HG03097 (cell line): ENCODE measurements at regions not wholly inside any gene's neighbourhood (a gene's known extent, or its start where the extent isn't known, plus 50 kb on each side); places are given as distances from the start of the nearest gene placed in this dataset.

Source experiments
- ATAC-seq: cut with Tn5 transposase; IDR thresholded peaks from one replicate; pipeline ENCODE4 v1.9.1; 2021; ENCODE audit not compliant: unreplicated experiment, low FRiP score

DNA sequence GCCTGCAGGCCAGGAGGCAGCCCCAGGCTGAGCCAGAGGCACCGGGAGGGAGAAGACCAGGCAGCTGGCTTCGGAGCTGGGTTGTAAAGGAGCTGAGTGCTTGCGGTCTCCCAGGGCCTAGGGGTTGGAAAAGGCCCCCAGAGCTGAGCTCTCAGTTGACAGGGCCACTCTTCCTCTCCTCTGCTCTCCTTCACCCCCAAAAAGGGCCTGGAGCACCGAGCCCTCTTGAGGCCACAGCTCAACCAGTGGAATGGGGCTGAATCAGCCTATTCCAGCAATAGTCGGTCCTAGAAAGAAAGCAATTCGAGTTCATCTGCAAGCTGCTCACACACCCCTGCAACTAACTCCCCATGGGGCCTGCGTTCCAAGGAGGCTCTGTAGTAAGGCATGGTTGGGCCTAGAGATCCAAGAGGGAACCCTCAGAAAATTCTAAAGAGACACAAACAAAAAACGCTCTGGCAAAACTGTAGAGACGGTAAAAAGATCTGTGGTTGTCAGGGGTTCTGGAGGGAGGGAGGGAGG lies 205.0 kb downstream of the BUD13 start:
- ATAC-seq = no peak

DNA sequence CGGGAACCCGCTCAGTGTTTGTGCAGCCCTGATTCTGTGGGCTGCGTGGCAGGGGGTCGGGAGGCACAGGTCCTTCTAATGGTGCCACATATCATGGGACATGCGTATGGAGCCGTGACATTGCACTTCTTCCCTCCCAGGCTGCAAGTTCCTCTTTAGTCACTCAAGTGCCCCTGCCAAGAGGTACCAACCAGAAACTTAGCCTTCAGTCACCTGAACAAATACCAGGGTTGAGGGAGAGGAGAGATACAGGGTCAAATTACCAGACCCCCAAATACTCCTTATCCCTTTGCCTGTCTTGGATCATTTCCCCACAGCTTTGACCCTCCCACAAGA lies 209.1 kb downstream of the BUD13 start:
- no peak for ATAC-seq

GRCh38 chr11:116563028-116563711 lies 209.6 kb downstream of the BUD13 start:
- ATAC-seq = no peak

DNA sequence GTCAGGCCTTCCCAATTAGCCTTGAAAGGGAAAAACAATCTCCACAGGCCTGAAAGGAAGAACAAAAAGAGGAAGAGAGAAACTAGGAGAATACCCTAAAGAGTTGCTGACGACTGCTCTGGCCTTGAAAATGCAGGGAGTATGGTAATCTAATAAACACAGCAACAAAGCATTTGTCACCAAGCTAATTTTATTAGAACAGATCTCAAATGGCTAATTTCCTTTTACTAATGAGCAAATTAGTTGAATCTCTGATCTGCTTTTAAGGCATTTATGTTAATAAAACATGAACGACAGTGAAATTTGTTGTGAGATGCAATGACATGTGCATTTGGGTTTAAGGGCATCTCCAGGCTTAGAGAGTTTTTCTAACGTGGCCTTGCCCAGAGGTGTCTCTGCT lies 212.2 kb downstream of the BUD13 start:
- no peak for ATAC-seq

DNA sequence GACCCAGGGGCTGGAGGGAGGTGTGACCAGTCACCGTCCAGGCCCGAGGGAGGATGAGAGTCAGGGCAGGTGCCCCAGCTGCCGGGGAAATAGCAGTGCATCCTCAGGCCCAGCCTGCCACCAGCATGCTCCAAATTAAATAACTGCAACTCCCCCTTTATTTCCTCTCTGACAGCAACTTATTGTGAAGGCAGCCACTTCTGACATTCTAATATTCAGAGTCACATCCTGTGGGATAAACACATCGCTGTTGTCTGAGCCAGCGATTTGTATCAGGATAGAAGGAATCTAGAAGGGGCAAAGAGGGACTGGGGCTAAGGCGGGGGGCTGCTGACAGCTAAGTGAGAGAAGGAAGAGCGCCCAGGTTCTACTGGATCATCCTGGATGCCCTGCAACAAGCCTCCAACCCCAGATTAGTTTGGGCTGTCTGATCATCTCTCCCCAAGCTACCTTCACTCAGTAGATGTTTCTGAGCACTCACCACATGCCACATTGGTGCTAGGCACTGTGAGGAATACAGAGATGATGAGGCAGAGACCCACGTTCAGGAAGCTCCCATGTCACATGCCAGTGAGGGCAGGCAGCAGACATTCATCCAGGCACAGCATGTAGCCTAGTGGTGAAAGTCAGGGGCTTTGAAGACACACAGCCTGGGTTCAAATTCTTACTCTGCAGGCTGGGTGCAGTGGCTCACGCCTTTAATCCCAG lies 214.1 kb downstream of the BUD13 start:
- no peak for ATAC-seq

GRCh38 chr11:116557282-116557681 lies 215.5 kb downstream of the BUD13 start:
- ATAC-seq = no peak

DNA sequence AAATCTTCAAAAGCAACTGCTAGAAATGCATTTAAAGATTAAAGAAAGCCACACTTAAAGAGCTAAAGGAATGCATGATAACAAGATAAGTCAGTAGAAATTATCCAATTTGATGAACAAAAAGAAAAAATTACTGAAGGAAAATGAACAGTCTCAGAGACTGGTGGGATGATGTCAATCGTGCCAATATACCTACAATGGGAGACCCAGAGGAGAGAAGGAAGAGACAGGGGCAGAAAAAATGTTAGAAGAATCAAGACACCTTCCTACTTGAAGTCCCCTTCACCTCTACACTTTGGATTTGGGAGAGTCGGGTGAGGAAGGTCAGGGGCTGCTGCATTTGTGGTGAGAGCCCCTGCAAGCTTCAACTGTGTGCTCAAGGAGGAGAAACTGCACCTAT lies 216.3 kb downstream of the BUD13 start:
- ATAC-seq = no peak

DNA sequence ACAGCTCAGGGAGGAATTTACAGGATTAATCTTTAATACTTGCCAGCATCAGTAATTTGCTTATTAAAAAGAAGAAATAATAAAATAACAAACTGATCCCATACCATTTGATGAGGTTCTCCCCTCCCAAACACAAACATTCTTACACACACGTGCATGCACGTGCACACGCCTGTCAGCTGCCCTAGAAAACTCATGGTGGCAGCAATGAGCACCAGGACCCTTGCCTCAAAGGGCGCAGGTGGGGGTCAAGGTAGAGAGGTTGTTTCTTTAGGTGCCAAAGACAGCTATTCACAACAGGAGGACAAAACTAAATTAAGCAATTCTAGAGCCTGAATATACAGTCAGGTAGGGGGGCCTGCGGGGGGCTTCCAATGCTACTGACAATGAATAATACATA lies 219.3 kb downstream of the BUD13 start:
- ATAC-seq = no peak

GRCh38 chr11:116551576-116551975 lies 221.2 kb downstream of the BUD13 start:
- ATAC-seq = no peak

GRCh38 chr11:116548256-116548655 lies 224.5 kb downstream of the BUD13 start:
- no peak for ATAC-seq

- no peak for ATAC-seq
Observed at GRCh38 chr11:116547571-116547970, 225.2 kb downstream of the BUD13 start.

- no peak for ATAC-seq
Observed at GRCh38 chr11:116545912-116546311, 226.9 kb downstream of the BUD13 start.

DNA sequence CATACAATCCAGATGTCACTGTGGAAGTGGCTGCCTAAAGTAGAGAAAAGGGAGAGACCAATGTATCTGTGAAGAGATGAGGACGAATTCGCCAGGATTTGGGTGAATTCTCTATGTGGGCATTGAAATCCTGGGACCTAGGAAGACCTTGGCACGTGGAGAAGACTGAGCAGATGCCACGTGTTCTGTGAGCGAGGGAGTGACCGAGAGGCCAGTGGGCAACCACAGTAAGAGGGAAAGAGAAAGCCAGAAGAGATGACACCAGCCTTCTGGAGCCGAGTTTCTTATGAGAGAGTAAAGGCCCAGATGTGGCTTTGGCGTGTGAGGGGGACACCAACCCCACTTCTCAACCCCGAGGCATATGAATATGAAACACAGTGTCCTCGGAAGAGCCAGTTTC lies 228.1 kb downstream of the BUD13 start:
- no peak for ATAC-seq

DNA sequence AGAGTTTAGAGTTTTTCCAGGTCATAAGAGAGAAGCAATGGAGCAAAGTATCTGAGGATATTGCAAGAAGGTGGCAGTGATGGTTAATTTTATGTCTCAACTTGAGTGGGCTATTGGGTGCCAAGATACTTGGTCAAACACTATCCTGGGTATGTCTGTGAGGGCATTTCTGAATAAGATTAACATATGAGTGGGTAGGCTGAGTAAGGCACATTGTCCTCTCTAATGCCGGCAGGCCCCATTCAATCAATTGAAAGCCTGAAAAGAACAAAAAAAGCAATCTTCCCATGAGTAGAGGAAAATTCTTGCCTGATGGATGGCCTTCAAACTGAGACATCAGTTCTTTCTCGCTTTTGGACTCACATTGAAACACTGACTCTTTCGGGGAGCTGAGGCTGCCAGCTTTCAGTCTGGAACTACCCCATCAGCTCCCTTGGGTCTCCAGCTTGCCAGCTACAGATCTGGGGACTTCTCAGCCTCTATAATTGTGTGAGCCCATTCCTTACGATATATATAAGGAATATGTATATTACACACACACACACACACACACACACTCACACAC lies 228.8 kb downstream of the BUD13 start:
- ATAC-seq = no peak

DNA sequence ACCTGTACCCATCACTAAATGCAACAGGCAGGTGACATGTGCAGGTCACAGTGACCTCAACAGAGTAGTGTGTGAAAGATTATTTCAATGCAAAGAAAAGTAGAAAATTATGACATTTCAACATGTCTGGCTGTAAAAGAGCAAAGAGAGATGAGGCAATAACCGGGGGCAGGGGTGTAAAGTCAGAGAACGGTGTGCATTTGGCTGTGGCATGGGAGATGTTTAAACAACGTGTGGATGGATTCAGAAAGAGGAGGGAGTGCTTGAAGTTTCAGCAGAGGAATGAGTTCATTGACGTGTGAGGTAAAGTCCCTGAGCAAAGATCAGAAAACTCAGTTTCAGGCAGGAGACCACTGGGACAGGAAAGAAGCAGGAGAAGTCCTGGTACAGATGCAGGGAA lies 229.7 kb downstream of the BUD13 start:
- ATAC-seq = no peak

- no peak for ATAC-seq
Observed at GRCh38 chr11:116542406-116542805, 230.4 kb downstream of the BUD13 start.

GRCh38 chr11:116541460-116541859 lies 231.3 kb downstream of the BUD13 start:
- ATAC-seq = no peak

GRCh38 chr11:116540645-116541304 lies 232.0 kb downstream of the BUD13 start:
- no peak for ATAC-seq

- no peak for ATAC-seq
Observed at GRCh38 chr11:116539836-116540418, 232.9 kb downstream of the BUD13 start.

DNA sequence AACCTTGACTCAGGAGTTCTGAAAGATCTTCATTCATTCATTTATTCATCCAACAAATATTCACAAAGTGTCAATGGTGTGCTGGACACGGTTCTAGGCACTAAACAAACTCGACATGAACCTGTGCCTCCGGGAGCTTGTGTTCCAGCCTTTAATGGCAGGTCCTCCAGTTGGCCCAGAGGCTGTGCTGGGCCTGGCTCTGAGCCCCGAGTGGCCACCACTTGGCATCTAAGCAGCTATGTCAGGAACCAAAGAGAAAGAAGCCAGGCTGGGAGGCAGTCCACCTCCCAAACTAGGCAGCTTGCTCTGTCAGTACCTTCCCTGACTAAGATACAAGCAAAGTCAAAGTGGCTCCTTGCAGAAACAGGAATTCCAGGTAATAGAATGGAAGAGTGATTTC lies 233.6 kb downstream of the BUD13 start:
- ATAC-seq = no peak

GRCh38 chr11:116538677-116539076 lies 234.1 kb downstream of the BUD13 start:
- ATAC-seq = no peak
